Vagina (tissue), 2 donors: ENCODE measurements at regions not wholly inside any gene's neighbourhood (a gene's known extent, or its start where the extent isn't known, plus 50 kb on each side); places are given as distances from the start of the nearest gene placed in this dataset.

ENCODE experiments used
- POLR2A ChIP-seq, 2 donors: fragments of 450-650 bp; IDR thresholded peaks; one replicate each; pipeline ENCODE4 v1.6.1; 2017; ENCODE audit warnings: antibody characterized with exemption in 2 of 2, mild to moderate bottlenecking in 2 of 2, moderate library complexity in 2 of 2
- POLR2AphosphoS5 ChIP-seq, 2 donors: sonication (generic); formaldehyde crosslinking; IDR thresholded peaks; one replicate each; pipeline ENCODE4 v1.9.0; 2017; ENCODE audit warnings: antibody characterized with exemption in 2 of 2, mild to moderate bottlenecking in 2 of 2, low read depth in 1 of 2; ENCODE audit not compliant: insufficient read depth in 1 of 2
- TF ChIP-seq, protein P1 (sequence below), 3 experiments: fragments of 450-650 bp in 2 of 3; fragments of 200-600 bp in 1 of 3; sonication (generic) in 1 of 3; IDR thresholded peaks; one replicate each; pipeline ENCODE4 v1.5.1; 2017 to 2019; ENCODE audit warnings: antibody characterized with exemption in 3 of 3, mild to moderate bottlenecking in 2 of 3, moderate library complexity in 2 of 3

DNA sequence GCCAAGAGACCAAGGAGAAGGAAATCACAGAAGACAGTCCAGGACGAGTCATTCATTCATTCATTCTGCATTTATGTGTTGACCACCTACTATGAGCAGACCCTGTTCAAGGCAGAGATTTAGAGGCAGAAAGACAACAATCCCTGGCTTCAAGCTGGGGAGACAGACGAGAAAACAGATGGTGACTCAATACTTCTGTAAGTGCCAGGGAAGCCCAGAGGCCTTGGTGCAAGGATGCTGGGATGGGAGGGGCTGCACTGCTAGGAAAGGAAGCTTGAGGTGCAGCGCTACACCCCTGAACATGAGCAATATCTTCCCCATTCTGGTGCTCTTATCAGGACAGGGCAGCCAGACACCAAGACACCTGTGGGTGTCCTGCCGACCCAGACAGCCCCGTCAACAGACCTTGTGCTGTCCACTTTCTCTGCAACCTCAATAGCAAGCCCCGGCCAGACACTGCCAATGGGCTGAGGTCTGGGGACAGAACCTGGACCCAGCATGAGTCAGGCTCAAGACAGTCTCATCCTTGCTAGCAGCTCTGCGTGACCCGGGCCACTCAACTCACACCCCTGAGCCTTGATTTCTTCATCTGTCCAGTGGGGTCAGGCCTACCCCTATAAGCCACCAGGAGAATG, 163.5 kb downstream of the COPRS start:
- TF ChIP-seq, protein P1, sequence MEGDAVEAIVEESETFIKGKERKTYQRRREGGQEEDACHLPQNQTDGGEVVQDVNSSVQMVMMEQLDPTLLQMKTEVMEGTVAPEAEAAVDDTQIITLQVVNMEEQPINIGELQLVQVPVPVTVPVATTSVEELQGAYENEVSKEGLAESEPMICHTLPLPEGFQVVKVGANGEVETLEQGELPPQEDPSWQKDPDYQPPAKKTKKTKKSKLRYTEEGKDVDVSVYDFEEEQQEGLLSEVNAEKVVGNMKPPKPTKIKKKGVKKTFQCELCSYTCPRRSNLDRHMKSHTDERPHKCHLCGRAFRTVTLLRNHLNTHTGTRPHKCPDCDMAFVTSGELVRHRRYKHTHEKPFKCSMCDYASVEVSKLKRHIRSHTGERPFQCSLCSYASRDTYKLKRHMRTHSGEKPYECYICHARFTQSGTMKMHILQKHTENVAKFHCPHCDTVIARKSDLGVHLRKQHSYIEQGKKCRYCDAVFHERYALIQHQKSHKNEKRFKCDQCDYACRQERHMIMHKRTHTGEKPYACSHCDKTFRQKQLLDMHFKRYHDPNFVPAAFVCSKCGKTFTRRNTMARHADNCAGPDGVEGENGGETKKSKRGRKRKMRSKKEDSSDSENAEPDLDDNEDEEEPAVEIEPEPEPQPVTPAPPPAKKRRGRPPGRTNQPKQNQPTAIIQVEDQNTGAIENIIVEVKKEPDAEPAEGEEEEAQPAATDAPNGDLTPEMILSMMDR (IDR thresholded peaks at IDR 0.05): no peak
- TF ChIP-seq POLR2AphosphoS5 (IDR thresholded peaks at IDR 0.05; ENCODE audit: insufficient read depth in 1 of 2, low read depth in 1 of 2): no peak
- TF ChIP-seq POLR2A (IDR thresholded peaks at IDR 0.05): no peak
